Upper lobe of left lung (tissue), 4 donors: ENCODE measurements at regions not wholly inside any gene's neighbourhood (a gene's known extent, or its start where the extent isn't known, plus 50 kb on each side); places are given as distances from the start of the nearest gene placed in this dataset.

Experiments
- POLR2A ChIP-seq, 4 donors: fragments of 450-650 bp; IDR thresholded peaks; one replicate each; pipeline ENCODE4 v1.5.1; 2016 to 2017; ENCODE audit warnings: antibody characterized with exemption in 4 of 4, mild to moderate bottlenecking in 2 of 4
- POLR2AphosphoS5 ChIP-seq, 2 donors: sonication (generic); formaldehyde crosslinking; IDR thresholded peaks; one replicate each; pipeline ENCODE4 v1.5.1; 2017; ENCODE audit warnings: antibody characterized with exemption in 2 of 2
- TF ChIP-seq, protein P1 (sequence below), 6 experiments: fragments of 450-650 bp in 4 of 6; fragments of 200-600 bp in 2 of 6; sonication (generic) in 2 of 6; IDR thresholded peaks; one replicate each; pipeline ENCODE4 v1.5.1; 2016 to 2019; ENCODE audit warnings: antibody characterized with exemption in 6 of 6

DNA sequence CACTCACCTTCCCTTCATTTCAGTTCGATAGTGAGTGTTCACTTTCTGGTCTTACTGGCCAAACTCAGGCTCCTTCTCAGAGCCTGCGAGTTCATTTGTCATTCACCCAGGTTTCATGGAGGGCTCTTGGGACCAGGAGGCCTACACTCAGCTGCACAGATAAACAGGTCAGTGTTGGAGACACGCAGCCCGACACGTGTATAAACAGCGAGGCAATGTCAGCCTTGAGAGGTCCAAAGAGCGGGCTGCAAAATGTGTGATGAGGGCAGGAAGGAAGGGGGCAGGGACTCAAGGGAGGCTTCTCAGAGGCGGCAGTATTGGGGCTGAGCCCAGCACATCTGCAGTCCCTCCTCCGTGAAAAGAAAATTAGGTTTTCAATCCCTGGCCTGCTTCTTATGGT, 82.6 kb upstream of the ZNF618 start:
- TF ChIP-seq POLR2A (IDR thresholded peaks at IDR 0.05) (no peak), POLR2AphosphoS5 (IDR thresholded peaks at IDR 0.05) (no peak)
- TF ChIP-seq, protein P1, sequence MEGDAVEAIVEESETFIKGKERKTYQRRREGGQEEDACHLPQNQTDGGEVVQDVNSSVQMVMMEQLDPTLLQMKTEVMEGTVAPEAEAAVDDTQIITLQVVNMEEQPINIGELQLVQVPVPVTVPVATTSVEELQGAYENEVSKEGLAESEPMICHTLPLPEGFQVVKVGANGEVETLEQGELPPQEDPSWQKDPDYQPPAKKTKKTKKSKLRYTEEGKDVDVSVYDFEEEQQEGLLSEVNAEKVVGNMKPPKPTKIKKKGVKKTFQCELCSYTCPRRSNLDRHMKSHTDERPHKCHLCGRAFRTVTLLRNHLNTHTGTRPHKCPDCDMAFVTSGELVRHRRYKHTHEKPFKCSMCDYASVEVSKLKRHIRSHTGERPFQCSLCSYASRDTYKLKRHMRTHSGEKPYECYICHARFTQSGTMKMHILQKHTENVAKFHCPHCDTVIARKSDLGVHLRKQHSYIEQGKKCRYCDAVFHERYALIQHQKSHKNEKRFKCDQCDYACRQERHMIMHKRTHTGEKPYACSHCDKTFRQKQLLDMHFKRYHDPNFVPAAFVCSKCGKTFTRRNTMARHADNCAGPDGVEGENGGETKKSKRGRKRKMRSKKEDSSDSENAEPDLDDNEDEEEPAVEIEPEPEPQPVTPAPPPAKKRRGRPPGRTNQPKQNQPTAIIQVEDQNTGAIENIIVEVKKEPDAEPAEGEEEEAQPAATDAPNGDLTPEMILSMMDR (IDR thresholded peaks at IDR 0.05): no peak
